Neural progenitor cell (in vitro differentiated cells): ENCODE measurements at regions not wholly inside any gene's neighbourhood (a gene's known extent, or its start where the extent isn't known, plus 50 kb on each side); places are given as distances from the start of the nearest gene placed in this dataset.

ENCODE experiments used
- DNase-seq: peaks from one replicate; pipeline ENCODE4 v3.0.0-alpha.2; 2016; ENCODE audit warnings: low spot score
- H2AFZ ChIP-seq: fragments of 200-600 bp; sonication (generic); replicated peaks from 2 replicates; pipeline ENCODE4 v1.6.1; 2016; ENCODE audit warnings: antibody characterized with exemption
- H3F3A ChIP-seq: fragments of 200-600 bp; sonication (generic); 2 replicates; pipeline ENCODE4 v1.6.1; 2016; ENCODE audit warnings: antibody characterized with exemption, low read depth
- H3K27ac ChIP-seq: fragments of 200-600 bp; sonication (generic); 2 replicates; pipeline ENCODE4 v1.5.1; 2016; ENCODE audit warnings: mild to moderate bottlenecking
- H3K27me3 ChIP-seq: fragments of 200-600 bp; sonication (generic); 2 replicates; pipeline ENCODE4 v1.6.1; 2016; ENCODE audit warnings: mild to moderate bottlenecking, moderate library complexity
- H3K36me3 ChIP-seq: fragments of 200-600 bp; sonication (generic); 2 replicates; pipeline ENCODE4 v1.5.1; 2016
- H3K4me1 ChIP-seq: fragments of 200-600 bp; sonication (generic); 2 replicates; pipeline ENCODE4 v1.6.1; 2016; ENCODE audit warnings: mixed run types
- H3K4me2 ChIP-seq: fragments of 200-600 bp; sonication (generic); 2 replicates; pipeline ENCODE4 v1.6.1; 2016
- H3K4me3 ChIP-seq: fragments of 200-600 bp; sonication (generic); 2 replicates; pipeline ENCODE4 v1.5.1; 2016
- H3K79me2 ChIP-seq: fragments of 200-600 bp; sonication (generic); 2 replicates; pipeline ENCODE4 v1.6.1; 2016; ENCODE audit warnings: low read depth
- H3K9ac ChIP-seq: fragments of 200-600 bp; sonication (generic); 2 replicates; pipeline ENCODE4 v1.6.1; 2016
- H3K9me3 ChIP-seq: fragments of 200-600 bp; sonication (generic); 2 replicates; pipeline ENCODE4 v1.5.1; 2016; ENCODE audit warnings: low read depth
- H4K20me1 ChIP-seq: fragments of 200-600 bp; sonication (generic); 2 replicates; pipeline ENCODE4 v1.6.1; 2016; ENCODE audit warnings: low read depth
- H3K27ac Mint-ChIP-seq: 3 replicates; pipeline ENCODE4 v1.8.0; 2021; ENCODE audit warnings: mixed read lengths
- H3K27me3 Mint-ChIP-seq: 2 replicates; pipeline ENCODE4 v1.8.0; 2022; ENCODE audit warnings: low read depth, mild to moderate bottlenecking, inconsistent platforms, moderate library complexity, mixed read lengths; ENCODE audit not compliant: insufficient read depth
- H3K36me3 Mint-ChIP-seq: 3 replicates; pipeline ENCODE4 v1.8.0; 2021; ENCODE audit warnings: mixed read lengths
- H3K4me1 Mint-ChIP-seq: 3 replicates; pipeline ENCODE4 v1.8.0; 2021; ENCODE audit warnings: mixed read lengths
- H3K4me3 Mint-ChIP-seq: 3 replicates; pipeline ENCODE4 v1.8.0; 2021; ENCODE audit warnings: mild to moderate bottlenecking, moderate library complexity, mixed read lengths
- H3K9me3 Mint-ChIP-seq: 3 replicates; pipeline ENCODE4 v1.8.0; 2020; ENCODE audit warnings: mixed read lengths
- EZH2 ChIP-seq: fragments of 200-600 bp; sonication (generic); IDR thresholded peaks from 2 replicates; pipeline ENCODE4 v1.6.1; 2017; ENCODE audit warnings: antibody characterized with exemption, mild to moderate bottlenecking, moderate library complexity
- EZH2phosphoT487 ChIP-seq: fragments of 200-600 bp; sonication (generic); IDR thresholded peaks from 2 replicates; pipeline ENCODE4 v1.6.1; 2017; ENCODE audit warnings: antibody characterized with exemption
- TF ChIP-seq, protein P1 (sequence below): fragments of 200-600 bp; sonication (generic); IDR thresholded peaks from 2 replicates; pipeline ENCODE4 v1.5.1; 2017; ENCODE audit warnings: antibody characterized with exemption, mild to moderate bottlenecking

DNA sequence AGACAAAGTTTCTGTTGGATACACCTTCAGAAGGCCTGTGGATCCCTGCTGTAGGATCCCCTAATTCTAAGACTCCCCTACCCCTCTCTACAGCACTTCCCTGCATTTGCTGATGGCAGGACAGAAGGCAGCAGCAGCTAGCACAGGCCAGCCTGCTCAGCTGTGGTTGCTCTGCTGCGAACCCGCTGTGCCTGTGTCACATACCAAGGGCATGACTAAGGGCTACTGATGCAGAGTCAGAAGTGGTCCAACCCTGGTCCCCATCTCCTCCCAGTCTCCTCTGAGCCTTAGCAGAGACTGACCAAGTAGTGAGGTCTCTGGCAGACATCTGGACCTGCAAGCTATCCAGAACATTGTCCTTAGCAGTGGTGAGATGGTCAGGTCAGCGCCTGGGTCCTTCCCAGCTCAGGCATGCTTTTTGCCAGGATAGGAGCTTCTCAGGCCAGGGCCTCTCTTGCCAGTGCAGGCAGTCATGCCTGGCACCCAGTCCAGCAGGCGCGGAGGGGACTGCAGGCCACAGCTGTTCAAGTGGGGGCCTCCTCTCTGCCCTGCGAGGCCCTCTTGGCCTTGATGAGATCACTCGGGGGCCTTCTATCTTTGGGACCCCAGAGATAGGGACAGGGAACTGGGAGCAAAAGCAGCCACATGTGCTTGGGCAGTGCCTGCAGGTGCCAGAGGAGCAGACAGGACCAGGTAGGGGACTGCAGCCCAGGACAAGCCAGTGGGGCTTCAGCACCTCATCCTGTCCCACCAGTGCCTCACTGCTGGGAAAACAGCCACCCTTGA lies 146.4 kb downstream of the ZNF248 start:
- Histone ChIP-seq H3F3A (no peaks in the 10 kb centered on the region), H2AFZ (no peak overlapping the region), H3K4me1 (no peaks in the 10 kb centered on the region), H3K27ac (no peak overlapping the region), H4K20me1 (no peaks in the 10 kb centered on the region), H3K9me3 (peaks cover 10% of the 10 kb centered on the region), H3K27me3 (no peaks in the 10 kb centered on the region), H3K4me2 (no peak overlapping the region), H3K4me3 (no peak overlapping the region), H3K36me3 (no peaks in the 10 kb centered on the region), H3K79me2 (no peaks in the 10 kb centered on the region), H3K9ac (no peak overlapping the region)
- Mint-ChIP-seq H3K4me3 (no peak overlapping the region), H3K4me1 (no peaks in the 10 kb centered on the region), H3K27ac (no peak overlapping the region), H3K9me3 (peaks cover 42% of the 10 kb centered on the region), H3K27me3 (no peaks in the 10 kb centered on the region), H3K36me3 (no peaks in the 10 kb centered on the region)
- DNase-seq, result no peak
- no peak for TF ChIP-seq EZH2phosphoT487

DNA sequence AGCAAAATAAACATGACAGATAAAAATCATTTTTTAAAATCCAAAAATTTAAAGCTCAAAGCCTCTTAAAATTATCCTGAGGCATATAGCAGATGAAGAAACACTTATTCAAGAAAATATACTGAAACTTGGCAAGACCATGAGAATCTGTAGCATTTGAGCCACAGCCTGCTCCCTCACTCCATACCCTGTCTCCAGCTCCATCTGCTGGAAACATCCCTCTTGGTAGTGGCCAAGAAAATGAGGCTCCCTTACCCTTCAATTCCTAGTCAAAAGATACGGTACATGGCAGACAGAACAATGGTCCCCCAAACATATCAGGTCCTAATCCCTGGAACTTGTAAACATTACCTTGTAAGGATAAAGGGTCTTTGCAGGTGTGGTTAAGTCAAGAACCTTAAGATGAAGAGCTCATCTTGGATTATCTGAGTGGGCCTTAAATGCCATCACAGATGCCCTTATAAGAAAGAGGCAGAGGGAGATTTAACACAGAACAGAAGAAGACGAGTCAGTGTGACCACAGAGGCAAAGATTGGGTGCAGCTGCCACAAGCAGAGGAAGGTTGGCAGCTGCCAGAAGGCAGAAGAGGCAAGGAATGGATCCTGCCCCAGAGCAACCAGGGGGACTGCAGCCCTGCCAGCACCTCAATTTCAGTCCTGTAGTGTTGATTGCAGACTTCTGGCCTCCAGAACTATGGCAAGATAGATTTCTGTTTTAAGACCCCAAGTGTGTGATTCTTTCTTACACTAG lies 149.4 kb downstream of the ZNF248 start:
- Mint-ChIP-seq H3K9me3 (peaks cover 39% of the 10 kb centered on the region), H3K4me1 (no peaks in the 10 kb centered on the region), H3K4me3 (no peak overlapping the region), H3K27ac (no peak overlapping the region), H3K36me3 (no peaks in the 10 kb centered on the region), H3K27me3 (peaks cover 5% of the 10 kb centered on the region)
- TF ChIP-seq, protein P1, sequence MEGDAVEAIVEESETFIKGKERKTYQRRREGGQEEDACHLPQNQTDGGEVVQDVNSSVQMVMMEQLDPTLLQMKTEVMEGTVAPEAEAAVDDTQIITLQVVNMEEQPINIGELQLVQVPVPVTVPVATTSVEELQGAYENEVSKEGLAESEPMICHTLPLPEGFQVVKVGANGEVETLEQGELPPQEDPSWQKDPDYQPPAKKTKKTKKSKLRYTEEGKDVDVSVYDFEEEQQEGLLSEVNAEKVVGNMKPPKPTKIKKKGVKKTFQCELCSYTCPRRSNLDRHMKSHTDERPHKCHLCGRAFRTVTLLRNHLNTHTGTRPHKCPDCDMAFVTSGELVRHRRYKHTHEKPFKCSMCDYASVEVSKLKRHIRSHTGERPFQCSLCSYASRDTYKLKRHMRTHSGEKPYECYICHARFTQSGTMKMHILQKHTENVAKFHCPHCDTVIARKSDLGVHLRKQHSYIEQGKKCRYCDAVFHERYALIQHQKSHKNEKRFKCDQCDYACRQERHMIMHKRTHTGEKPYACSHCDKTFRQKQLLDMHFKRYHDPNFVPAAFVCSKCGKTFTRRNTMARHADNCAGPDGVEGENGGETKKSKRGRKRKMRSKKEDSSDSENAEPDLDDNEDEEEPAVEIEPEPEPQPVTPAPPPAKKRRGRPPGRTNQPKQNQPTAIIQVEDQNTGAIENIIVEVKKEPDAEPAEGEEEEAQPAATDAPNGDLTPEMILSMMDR, result peak; percentile 26
- no peak for TF ChIP-seq EZH2phosphoT487
- H3K4me2 ChIP-seq, result no peak overlapping the region
- H3K36me3 ChIP-seq, result no peaks in the 10 kb centered on the region
- H3K27me3 ChIP-seq, result no peaks in the 10 kb centered on the region
- no peaks in the 10 kb centered on the region for H3F3A ChIP-seq
- no peaks in the 10 kb centered on the region for H3K79me2 ChIP-seq
- no peak for DNase-seq
- H4K20me1 ChIP-seq, result no peaks in the 10 kb centered on the region
- H3K9ac ChIP-seq, result no peak overlapping the region
- H2AFZ ChIP-seq, result no peak overlapping the region
- no peak overlapping the region for H3K27ac ChIP-seq
- no peak overlapping the region for H3K4me3 ChIP-seq
- H3K4me1 ChIP-seq, result no peaks in the 10 kb centered on the region
- no peaks in the 10 kb centered on the region for H3K9me3 ChIP-seq

DNA sequence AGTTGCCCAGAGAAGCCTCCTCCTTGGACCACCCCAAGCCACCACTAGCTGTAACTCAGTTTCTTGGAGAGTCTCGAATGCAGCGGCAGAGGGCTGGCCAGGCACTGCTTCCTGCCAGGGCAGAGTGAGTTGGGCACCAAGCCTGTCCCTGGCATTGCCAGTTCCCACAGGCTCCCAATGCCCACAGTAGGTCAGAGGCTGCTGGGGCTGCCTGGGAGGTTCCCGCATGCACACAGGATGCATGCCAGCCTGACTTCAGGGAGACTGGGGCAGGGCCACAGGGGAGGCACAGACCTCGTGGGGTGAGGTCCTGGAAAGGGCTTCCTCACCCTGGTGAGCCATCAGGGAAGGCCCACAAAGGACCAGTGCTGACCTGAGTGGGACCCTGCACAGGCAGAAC lies 152.8 kb downstream of the ZNF248 start:
- Histone ChIP-seq H3K4me3 (no peak overlapping the region), H3K4me1 (no peaks in the 10 kb centered on the region), H3K27me3 (no peaks in the 10 kb centered on the region), H4K20me1 (no peaks in the 10 kb centered on the region), H3K36me3 (no peaks in the 10 kb centered on the region), H3K79me2 (no peaks in the 10 kb centered on the region), H3K9ac (no peak overlapping the region), H3K4me2 (no peak overlapping the region), H3F3A (no peaks in the 10 kb centered on the region), H2AFZ (no peak overlapping the region), H3K9me3 (no peaks in the 10 kb centered on the region), H3K27ac (no peak overlapping the region)
- H3K36me3 Mint-ChIP-seq, result no peaks in the 10 kb centered on the region
- H3K27ac Mint-ChIP-seq, result no peak overlapping the region
- H3K4me3 Mint-ChIP-seq, result no peak overlapping the region
- no peak for DNase-seq
- peaks cover 5% of the 10 kb centered on the region for H3K27me3 Mint-ChIP-seq
- H3K9me3 Mint-ChIP-seq, result peaks cover 42% of the 10 kb centered on the region
- no peaks in the 10 kb centered on the region for H3K4me1 Mint-ChIP-seq
- TF ChIP-seq, protein P1, result no peak

DNA sequence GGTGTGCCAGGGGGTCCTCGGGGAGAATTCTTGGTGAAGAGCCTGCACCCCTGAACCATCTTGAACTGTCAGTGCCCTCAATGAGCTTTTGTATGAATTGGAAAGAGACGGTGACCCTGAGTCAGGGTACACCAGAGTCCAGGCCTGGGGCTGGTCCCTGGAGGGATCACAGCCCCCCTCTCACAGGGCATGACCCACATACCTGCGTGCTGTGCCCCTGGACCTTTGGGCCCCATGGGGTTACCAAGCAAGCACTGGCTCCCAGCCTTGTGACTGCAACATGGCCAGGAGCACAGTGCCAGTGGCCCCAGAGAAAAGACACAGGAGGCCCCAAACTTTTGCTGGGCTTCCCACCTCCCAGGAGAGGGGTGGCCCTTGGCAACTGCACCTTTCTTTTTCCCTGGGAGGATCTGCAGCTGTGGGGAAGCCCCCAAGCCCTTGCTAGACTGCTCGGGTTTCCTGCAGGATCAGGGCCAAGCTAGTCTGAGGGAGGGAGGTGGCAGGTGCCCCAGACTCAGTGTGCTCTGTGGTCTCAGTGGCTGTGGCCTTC lies 153.5 kb downstream of the ZNF248 start:
- TF ChIP-seq EZH2phosphoT487, result no peak
- TF ChIP-seq EZH2, result no peak
- TF ChIP-seq, protein P1, result no peak
- Histone ChIP-seq H3K9ac (no peak overlapping the region), H3K27ac (no peak overlapping the region), H3K36me3 (no peaks in the 10 kb centered on the region), H2AFZ (no peak overlapping the region), H3K79me2 (no peaks in the 10 kb centered on the region), H3K27me3 (no peaks in the 10 kb centered on the region), H3F3A (no peaks in the 10 kb centered on the region), H3K4me1 (no peaks in the 10 kb centered on the region), H3K9me3 (no peaks in the 10 kb centered on the region), H3K4me3 (no peak overlapping the region), H4K20me1 (no peaks in the 10 kb centered on the region), H3K4me2 (no peak overlapping the region)
- Mint-ChIP-seq H3K27ac (no peak overlapping the region), H3K4me3 (no peak overlapping the region), H3K36me3 (no peaks in the 10 kb centered on the region), H3K27me3 (peaks cover 5% of the 10 kb centered on the region), H3K4me1 (no peaks in the 10 kb centered on the region), H3K9me3 (peaks cover 45% of the 10 kb centered on the region)
- no peak for DNase-seq
